GM10248 (cell line): ENCODE measurements at regions not wholly inside any gene's neighbourhood (a gene's known extent, or its start where the extent isn't known, plus 50 kb on each side); places are given as distances from the start of the nearest gene placed in this dataset.

ENCODE experiments used
- CTCF ChIA-PET: fragments of 300-600 bp; sonication (Branson Sonifier 250); formaldehyde crosslinking; extraction: SDS; loops from one replicate; lab custom pipeline; 2021; ENCODE audit warnings: antibody characterized with exemption; lab: Yijun Ruan, JAX
- POLR2A ChIA-PET: fragments of 350-650 bp; sonication (Branson Sonifier 250); formaldehyde crosslinking; extraction: SDS; loops from one replicate; lab custom pipeline; 2020; ENCODE audit warnings: antibody characterized with exemption; lab: Yijun Ruan, JAX
- DNase-seq: peaks from one replicate; pipeline ENCODE4 v3.0.0; 2012; ENCODE audit errors: extremely low spot score
- CTCF ChIP-seq: IDR thresholded peaks from 2 replicates; pipeline ENCODE4 v1.5.1; 2012; ENCODE audit warnings: mild to moderate bottlenecking, low read depth; ENCODE audit errors: extremely low read depth, missing control alignments, control extremely low read depth

DNA sequence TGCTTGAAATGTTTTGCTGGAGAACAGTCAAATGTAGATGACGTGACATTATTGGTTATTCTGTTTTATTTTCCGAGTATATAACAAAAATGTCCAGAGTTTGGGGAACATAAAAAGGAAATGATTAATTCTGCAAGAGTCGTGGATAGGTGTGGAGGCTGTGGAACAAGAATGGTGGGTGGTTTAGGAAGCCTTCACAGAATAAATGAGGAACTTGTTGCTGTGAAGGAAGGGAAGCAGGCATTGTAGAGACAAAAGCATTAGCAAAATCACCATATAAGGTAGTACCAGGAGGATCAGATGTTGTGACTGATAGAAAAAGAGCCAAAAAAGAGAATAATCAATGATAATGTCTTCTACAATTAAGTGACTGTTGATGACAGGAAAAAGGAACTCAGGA lies 66.2 kb upstream of the CNTLN start:
- POLR2A ChIA-PET, result no interaction called here
- no peak for DNase-seq

GRCh38 chr9:17065062-17065461 lies 69.8 kb upstream of the CNTLN start:
- POLR2A ChIA-PET, result no interaction called here
- no peak for TF ChIP-seq CTCF

More for the DNA sequence above, 66.2 kb upstream of the CNTLN start:
- TF ChIP-seq CTCF, result no peak
- CTCF ChIA-PET, result no interaction called here

GRCh38 chr9:17064558-17064957 lies 70.3 kb upstream of the CNTLN start:
- no peak for TF ChIP-seq CTCF
- ChIA-PET POLR2A (no interaction called here), CTCF (interaction anchor here (0.6 to 0.9 kb wide), 2 partner anchors 15 to 171 kb away, joined by 3 read pairs; no protein-coding TSS in a partner anchor)
- no peak for DNase-seq

More at GRCh38 chr9:17065062-17065461, 69.8 kb upstream of the CNTLN start:
- DNase-seq, result no peak
- CTCF ChIA-PET, result interaction anchor here (0.6 to 0.9 kb wide), 2 partner anchors 16 to 172 kb away, joined by 3 read pairs; no protein-coding TSS in a partner anchor

GRCh38 chr9:17063535-17064135 lies 71.2 kb upstream of the CNTLN start:
- peak; percentile 16 for DNase-seq
- peak; percentile 64 for TF ChIP-seq CTCF
- CTCF ChIA-PET, result interaction anchor here (0.7 to 2.5 kb wide), 7 partner anchors 9 to 400 kb away, joined by 3 to 14 read pairs (median 5); no protein-coding TSS in a partner anchor
- POLR2A ChIA-PET, result no interaction called here

DNA sequence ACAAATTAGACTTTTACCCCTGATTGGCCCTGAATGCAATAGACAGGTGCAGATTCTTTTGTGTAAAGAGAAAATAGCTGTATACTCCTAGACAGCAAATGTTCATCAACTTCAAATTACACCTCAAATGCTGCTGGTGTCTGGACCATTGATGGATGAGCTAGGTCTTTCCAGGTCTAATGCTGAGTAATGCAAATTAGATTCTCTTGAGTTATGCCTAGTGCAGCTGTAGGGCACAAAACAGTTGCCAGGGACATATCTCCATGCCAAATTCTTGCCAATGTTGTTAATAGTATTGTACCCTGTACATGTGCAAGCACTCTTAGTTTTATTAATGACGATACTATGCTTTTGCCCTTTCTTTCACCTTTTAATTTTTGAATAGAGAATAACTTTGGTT lies 72.3 kb upstream of the CNTLN start:
- CTCF ChIA-PET, result interaction anchor here (0.9 to 2.5 kb wide), 7 partner anchors 9 to 401 kb away, joined by 3 to 14 read pairs (median 5); no protein-coding TSS in a partner anchor
- DNase-seq, result no peak
- POLR2A ChIA-PET, result no interaction called here
- TF ChIP-seq CTCF, result no peak

DNA sequence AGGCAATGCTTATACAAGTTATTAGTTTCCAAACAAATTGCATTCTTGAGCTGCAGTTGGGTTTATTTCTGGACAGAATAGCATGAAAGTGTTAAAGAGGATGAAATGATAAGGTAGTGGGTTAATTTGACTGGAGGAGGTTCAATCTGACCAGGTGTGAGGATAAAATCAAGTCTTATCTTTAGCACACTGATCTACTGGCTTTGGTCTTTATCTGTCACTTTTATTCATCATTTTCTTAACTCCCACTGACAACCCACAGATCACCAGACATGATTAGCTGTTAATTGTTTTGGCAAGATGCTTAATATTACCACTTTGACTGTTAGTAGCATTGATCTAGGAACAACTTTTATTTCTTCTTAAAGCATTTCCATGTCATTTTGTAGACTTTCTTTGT lies 74.4 kb upstream of the CNTLN start:
- POLR2A ChIA-PET, result no interaction called here
- CTCF ChIA-PET, result interaction anchor here (0.9 kb wide), 1 partner anchor 57 kb away, joined by 3 read pairs; no protein-coding TSS in a partner anchor
- no peak for TF ChIP-seq CTCF
- DNase-seq, result no peak
